GM13976 (cell line): ENCODE measurements at regions not wholly inside any gene's neighbourhood (a gene's known extent, or its start where the extent isn't known, plus 50 kb on each side); places are given as distances from the start of the nearest gene placed in this dataset.
A peak's percentile ranks its signal among the peaks of the same experiment; 100 is the strongest.

Experiments used
- DNase-seq: peaks from one replicate; pipeline ENCODE4 v3.0.0; 2012; ENCODE audit warnings: low spot score
- in situ Hi-C: fragments of 300-500 bp; cut with MboI; formaldehyde crosslinking; loops from one replicate; pipeline ENCODE4 v1.12.0; 2022; ENCODE audit warnings: low sequenced_read_pairs, mixed read lengths, inconsistent platforms; ENCODE audit not compliant: unreplicated experiment
- TF ChIP-seq, protein P1 (sequence below): IDR thresholded peaks from 2 replicates; pipeline ENCODE4 v1.5.1; 2012; ENCODE audit warnings: borderline replicate concordance, mild to moderate bottlenecking; ENCODE audit not compliant: insufficient read depth; ENCODE audit errors: extremely low read depth, missing control alignments, control extremely low read depth

DNA sequence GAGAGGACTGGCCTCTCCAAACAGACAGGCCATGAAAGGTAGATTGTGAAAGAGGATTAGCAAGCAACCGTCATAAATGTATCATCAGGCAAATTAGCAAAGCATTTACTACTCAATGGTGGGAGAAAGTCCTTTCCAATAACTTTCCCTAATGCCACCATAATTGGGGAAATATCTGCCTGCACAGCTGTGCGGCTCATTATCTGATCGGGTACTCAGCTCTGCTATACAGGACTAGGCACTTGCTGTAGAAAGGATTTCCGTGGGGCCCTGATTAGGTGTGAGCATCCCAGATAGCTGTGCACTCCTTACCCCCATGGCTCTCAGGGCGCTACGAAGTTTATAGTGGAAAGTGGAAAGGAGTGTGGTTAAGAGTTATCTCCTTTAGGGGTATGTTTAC is 309.7 kb upstream of the PLET1 start:
- TF ChIP-seq, protein P1, sequence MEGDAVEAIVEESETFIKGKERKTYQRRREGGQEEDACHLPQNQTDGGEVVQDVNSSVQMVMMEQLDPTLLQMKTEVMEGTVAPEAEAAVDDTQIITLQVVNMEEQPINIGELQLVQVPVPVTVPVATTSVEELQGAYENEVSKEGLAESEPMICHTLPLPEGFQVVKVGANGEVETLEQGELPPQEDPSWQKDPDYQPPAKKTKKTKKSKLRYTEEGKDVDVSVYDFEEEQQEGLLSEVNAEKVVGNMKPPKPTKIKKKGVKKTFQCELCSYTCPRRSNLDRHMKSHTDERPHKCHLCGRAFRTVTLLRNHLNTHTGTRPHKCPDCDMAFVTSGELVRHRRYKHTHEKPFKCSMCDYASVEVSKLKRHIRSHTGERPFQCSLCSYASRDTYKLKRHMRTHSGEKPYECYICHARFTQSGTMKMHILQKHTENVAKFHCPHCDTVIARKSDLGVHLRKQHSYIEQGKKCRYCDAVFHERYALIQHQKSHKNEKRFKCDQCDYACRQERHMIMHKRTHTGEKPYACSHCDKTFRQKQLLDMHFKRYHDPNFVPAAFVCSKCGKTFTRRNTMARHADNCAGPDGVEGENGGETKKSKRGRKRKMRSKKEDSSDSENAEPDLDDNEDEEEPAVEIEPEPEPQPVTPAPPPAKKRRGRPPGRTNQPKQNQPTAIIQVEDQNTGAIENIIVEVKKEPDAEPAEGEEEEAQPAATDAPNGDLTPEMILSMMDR, result no peak
- in situ Hi-C loops, result no loop called here
- no peak for DNase-seq

DNA sequence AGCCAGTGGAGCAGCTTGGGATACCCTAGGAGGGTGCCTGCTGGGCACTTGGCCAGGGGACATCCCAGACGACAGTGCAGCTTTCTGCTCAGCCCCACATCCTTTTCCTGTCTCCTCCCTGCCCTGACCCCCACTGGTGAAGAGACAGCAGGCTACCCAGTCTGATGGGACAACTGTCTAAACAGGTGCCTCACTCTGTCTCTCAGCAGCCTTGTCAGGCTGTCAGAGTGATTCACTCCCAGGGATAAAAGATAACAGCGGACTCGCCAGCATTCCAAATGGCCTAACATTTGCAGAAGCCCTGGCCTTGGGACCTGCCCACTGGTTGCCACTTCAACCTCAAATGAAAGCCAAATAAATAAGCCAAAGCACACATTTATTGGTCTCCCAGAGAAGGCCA is 318.6 kb upstream of the PLET1 start:
- TF ChIP-seq, protein P1, result no peak
- in situ Hi-C loops, result no loop called here
- DNase-seq, result no peak

DNA sequence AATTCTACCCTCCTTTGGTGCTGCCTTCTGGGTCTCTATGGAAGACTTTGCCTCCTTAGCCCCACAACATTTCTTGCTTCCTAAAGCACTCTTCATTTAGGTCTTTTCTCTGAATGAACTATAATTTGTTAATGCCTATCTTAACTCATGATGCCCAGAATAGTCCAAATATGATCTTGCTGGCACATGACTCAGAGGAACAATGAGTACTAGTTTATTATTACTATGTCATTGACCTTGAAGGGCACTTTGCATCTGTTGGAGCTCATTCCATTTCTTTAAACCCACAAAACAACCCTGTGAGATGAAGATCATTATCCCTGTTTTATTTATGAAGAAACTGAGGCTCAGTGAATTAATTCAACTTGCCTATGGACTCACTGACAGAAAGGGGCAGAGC is 320.2 kb upstream of the PLET1 start:
- DNase-seq, result no peak
- TF ChIP-seq, protein P1, result no peak
- in situ Hi-C loops, result loop anchor here (10.0 kb wide), 2 partner anchors 214 to 704 kb away; no protein-coding TSS in a partner anchor

DNA sequence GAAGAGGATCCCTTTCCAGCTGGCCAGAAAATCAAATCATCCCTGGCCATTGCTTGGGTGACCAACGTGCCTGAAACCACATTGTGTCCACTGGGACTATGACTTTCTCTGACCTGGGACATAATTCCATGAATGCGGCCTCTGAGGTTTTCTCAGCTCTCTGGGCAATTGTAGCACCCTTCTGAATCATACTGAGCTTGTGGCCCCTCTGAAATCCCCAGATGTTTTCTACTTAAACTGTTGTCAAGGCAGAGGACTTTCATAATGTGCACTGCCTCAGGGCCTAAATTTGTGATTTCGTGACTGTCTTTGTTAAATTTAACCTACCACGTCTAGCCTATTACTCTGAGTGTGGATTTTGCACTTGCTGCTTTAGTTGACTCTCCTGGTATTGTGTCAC is 321.1 kb upstream of the PLET1 start:
- in situ Hi-C loops, result loop anchor here (10.0 kb wide), 2 partner anchors 213 to 703 kb away; no protein-coding TSS in a partner anchor
- DNase-seq, result no peak
- TF ChIP-seq, protein P1, result no peak

DNA sequence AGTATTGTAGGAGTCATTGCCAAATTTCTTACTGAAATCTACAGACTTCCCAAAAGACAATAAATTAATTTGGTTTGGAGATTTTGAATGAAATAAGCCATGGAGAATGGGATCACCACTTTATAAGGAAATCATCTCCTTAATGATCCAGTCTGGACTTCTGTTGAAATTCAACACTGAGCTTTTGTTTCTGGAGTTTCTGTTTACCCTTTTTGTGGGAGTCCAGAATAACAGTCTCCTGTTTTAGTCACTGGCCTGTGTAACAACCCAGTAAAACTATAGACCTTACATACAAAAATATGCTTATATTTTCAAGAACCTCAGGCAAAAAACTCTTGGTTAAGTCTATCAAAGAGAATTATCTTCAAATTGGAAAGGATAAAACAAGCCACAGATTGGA is 321.7 kb upstream of the PLET1 start:
- DNase-seq, result no peak
- TF ChIP-seq, protein P1, result no peak
- in situ Hi-C loops, result loop anchor here (10.0 kb wide), 2 partner anchors 212 to 702 kb away; no protein-coding TSS in a partner anchor

DNA sequence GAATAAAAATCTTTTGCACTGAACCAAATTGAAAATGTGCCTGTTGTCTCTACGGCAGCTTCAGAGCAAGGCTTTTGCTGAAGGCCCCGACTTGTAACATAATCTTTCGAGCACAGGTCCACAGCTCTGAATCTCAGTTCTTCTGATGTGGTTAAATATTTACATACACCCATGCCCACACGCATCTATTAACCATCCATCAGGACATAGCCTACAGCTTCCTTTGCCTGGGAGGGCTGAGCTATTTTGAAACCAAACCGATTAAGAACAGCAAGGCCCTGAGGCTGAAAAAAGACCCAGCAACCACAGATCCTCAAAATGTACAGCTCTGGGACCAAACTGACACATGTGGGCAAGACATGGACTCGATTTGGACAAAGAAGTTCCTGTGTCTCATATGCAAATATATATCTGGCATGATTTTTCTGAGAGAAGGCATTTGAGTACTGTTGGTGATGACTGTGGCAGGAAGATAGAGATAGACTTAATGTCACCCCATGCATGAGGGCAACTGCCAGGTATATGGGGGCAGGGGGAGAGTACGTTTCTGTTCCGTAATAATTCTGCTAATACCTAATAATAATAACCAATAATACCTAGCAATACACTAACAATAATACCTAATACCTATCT is 322.7 kb upstream of the PLET1 start:
- in situ Hi-C loops, result loop anchor here (10.0 kb wide), 2 partner anchors 211 to 701 kb away; no protein-coding TSS in a partner anchor
- DNase-seq, result peak; percentile 48
- TF ChIP-seq, protein P1, result no peak
